Lower leg skin (tissue), 4 donors: ENCODE measurements at regions not wholly inside any gene's neighbourhood (a gene's known extent, or its start where the extent isn't known, plus 50 kb on each side); places are given as distances from the start of the nearest gene placed in this dataset.

ENCODE experiments used
- DNase-seq, 2 donors: peaks; one replicate each; pipeline ENCODE4 v3.0.0-alpha.2; 2019; ENCODE audit warnings: low spot score in 2 of 2
- H3K4me3 ChIP-seq: fragments of 200-600 bp; sonication (generic); 2 replicates; pipeline ENCODE4 v1.5.1; 2017; ENCODE audit warnings: mild to moderate bottlenecking, low read depth; ENCODE audit not compliant: poor library complexity, severe bottlenecking
- POLR2A ChIP-seq, 2 donors: fragments of 450-650 bp; IDR thresholded peaks; one replicate each; pipeline ENCODE4 v1.6.1; 2016 to 2017; ENCODE audit warnings: antibody characterized with exemption in 2 of 2, mild to moderate bottlenecking in 1 of 2, moderate library complexity in 1 of 2
- WGBS, 2 donors: methylation state at CpG; one replicate each; pipeline ENCODE4 v1.1.5; 2018; 5-methylcytosine and 5-hydroxymethylcytosine counted together
- intact Hi-C: fragments of 100-400 bp; cut with DNase I; formaldehyde crosslinking; loops from one replicate; pipeline ENCODE4 v1.15.0; 2023; ENCODE audit warnings: low total_unique reads
- TF ChIP-seq, protein P1 (sequence below), 3 donors: fragments of 450-650 bp; IDR thresholded peaks; one replicate each; pipeline ENCODE4 v1.5.1; 2016; ENCODE audit warnings: antibody characterized with exemption in 3 of 3, mild to moderate bottlenecking in 3 of 3, moderate library complexity in 2 of 3

DNA sequence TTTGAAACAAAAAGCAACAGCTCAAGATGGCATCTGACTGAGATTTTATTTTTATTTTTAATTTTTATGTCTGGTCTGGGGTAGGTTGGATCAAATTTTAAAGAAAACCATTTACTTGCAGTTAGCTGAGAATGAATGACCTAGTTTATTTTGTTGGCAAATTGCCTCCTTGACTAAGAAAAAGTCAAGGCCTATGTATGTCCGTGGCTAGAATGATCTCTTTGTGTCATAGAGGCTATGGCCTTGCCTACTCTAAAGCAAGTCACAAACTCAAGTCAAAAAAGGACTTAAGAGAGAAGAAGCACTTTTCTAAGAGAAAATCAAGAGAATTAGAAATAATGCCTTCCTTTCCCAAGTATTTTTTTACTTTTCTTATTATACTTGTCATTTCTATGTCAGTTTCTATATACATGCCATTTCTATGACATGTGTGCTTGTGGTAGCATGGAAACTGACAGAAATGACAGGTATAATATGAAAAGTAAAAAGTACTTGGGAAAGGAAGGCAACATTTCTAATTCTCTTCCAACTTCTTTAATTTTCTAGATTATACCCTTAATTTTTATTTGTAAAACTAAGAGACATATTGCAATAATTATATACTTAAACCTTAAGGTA lies 136.7 kb downstream of the CENPF start:
- WGBS, 2 donors: 63 to 66% methylated on average over 1 of the region's 1 CpG
- DNase-seq: no peak
- TF ChIP-seq, protein P1, sequence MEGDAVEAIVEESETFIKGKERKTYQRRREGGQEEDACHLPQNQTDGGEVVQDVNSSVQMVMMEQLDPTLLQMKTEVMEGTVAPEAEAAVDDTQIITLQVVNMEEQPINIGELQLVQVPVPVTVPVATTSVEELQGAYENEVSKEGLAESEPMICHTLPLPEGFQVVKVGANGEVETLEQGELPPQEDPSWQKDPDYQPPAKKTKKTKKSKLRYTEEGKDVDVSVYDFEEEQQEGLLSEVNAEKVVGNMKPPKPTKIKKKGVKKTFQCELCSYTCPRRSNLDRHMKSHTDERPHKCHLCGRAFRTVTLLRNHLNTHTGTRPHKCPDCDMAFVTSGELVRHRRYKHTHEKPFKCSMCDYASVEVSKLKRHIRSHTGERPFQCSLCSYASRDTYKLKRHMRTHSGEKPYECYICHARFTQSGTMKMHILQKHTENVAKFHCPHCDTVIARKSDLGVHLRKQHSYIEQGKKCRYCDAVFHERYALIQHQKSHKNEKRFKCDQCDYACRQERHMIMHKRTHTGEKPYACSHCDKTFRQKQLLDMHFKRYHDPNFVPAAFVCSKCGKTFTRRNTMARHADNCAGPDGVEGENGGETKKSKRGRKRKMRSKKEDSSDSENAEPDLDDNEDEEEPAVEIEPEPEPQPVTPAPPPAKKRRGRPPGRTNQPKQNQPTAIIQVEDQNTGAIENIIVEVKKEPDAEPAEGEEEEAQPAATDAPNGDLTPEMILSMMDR (IDR thresholded peaks at IDR 0.05): no peak
- TF ChIP-seq POLR2A (IDR thresholded peaks at IDR 0.05): no peak
- intact Hi-C loops: no loop called here
- H3K4me3 ChIP-seq: no peak overlapping the region

DNA sequence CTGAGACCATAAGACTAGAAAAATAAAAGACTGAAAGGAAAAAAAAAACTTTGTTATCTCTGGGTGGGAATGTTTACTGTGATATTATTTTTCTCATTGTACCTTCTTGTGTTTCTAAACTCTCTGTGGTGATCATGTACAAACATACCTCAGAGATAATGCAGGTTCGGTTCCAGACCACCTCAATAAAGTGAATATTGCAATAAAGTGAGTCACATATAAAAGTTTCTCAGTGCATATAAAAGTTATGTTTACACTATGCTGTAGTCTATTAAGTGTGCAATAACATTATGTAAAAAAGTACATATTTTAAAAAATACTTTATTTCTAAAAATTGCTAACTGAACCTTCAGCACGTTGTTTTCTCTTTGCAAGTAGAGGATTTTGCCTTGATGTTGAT lies 137.5 kb downstream of the CENPF start:
- WGBS, 2 donors: 89 to 92% methylated on average over 2 of the region's 2 CpGs
- no peak for DNase-seq
- H3K4me3 ChIP-seq: no peak overlapping the region
- intact Hi-C loops: no loop called here
- TF ChIP-seq, protein P1 (IDR thresholded peaks at IDR 0.05): no peak
- TF ChIP-seq POLR2A (IDR thresholded peaks at IDR 0.05): no peak

DNA sequence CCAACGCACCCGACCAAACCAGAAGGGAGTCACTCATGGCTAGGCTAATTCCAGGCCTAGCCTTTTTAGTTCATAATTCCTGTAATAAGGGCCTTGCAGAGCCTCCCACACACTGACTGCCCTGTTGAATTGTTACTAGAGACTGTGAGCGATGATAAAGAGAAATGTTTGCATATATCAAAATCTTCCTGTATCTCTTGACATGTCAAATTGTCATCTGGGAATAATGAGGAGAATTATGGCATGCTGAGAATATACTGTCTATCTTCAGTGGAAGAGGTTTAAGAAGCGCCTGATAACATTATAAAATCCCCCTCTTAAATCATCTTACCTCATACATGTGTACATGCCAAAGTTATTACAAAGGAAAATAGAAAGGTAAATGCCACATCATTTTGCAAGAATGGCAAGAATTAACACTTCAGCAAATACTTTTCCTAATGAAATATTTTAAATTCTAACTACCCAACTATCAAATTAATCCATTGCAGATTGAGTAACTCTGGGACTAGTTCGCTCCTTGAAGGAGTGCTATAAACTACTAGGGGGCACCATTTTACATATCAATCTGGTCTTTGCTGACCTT lies 144.1 kb downstream of the CENPF start:
- TF ChIP-seq, protein P1 (IDR thresholded peaks at IDR 0.05): no peak
- TF ChIP-seq POLR2A (IDR thresholded peaks at IDR 0.05): no peak
- H3K4me3 ChIP-seq: no peak overlapping the region
- intact Hi-C loops: no loop called here
- DNase-seq: no peak
- WGBS, 2 donors: 79 to 81% methylated on average over 5 of the region's 5 CpGs

DNA sequence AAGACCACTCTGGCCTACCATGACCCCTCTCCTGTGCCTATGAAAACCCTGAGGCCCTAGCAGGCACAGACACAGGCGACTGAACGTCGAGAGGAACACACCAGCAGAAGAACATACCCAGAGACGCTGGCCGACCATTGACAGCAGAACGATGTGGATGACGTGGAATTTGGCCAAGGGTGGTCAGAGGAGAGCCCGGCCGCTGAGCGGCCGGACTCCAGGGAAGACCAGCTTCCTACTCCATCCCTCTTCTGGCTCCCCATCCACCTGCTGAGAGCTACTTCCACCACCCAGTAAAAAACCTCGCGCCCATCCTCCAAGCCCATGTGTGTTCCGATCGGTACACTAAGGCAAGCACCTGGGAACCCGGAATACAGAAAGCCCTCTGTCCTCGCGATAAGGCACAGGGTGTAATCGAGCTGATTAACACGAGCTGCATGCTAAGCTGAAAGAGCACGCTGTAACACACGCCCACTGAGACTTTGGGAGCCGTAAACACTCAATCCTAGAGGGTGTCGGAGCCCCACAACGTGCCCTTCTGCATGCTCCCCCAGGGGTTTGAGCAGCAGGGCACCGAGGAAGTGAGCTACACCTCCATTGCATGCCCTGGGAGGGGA lies 150.3 kb downstream of the CENPF start:
- intact Hi-C loops: no loop called here
- WGBS, 2 donors: 87 to 89% methylated on average over 26 of the region's 26 CpGs
- H3K4me3 ChIP-seq: no peak overlapping the region
- TF ChIP-seq POLR2A (IDR thresholded peaks at IDR 0.05): no peak
- TF ChIP-seq, protein P1 (IDR thresholded peaks at IDR 0.05): no peak
- no peak for DNase-seq

DNA sequence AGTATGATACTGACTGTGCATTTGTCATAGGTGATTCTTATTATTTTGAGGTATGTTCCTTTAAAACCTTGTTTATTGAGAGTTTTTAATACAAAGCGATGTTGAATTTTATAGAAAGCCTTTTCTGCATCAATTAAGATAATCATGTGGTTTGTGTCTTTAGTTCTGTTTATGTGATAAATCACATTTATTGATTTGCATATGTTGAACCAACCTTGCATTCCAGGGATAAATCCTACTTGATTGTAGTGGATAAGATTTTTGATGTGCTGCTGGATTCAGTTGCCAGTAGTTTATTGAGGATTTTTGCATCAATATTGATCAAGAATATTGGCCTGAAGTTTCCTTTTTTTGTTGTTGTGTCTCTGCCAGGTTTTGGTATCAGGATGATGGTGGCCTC lies 158.0 kb downstream of the CENPF start:
- 85 to 87% methylated on average over 1 of the region's 1 CpG for WGBS, 2 donors

More for the DNA sequence above, 158.0 kb downstream of the CENPF start:
- intact Hi-C loops: no loop called here
- DNase-seq: no peak
- H3K4me3 ChIP-seq: no peak overlapping the region
- TF ChIP-seq, protein P1 (IDR thresholded peaks at IDR 0.05): no peak
- no peak for TF ChIP-seq POLR2A (IDR thresholded peaks at IDR 0.05)
